ENCODE measurements at regions not wholly inside any gene's neighbourhood (a gene's known extent, or its start where the extent isn't known, plus 50 kb on each side); places are given as distances from the start of the nearest gene placed in this dataset.

DNA sequence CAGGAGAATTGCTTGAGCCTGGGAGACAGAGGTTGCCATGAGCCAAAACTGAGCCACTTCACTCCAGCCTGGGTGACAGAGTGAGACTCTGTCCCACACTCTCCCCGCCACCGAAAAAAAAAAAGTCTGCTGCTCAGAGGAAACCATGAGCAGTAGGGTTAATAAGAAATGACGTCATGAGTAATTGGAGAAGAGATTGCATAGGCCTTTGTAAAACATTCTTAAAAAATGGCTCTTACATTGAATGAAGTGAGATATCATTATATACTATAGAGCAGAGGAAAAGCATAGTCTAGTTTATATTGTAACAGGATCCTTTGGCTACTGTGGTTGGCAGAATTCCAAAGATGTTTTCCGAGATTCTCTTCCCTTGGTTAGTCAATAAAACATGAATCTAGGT, 228.2 kb downstream of the PCDH20 start:
- Histone ChIP-seq H3K9me1 (ENCODE audit: control insufficient read depth, extremely low read depth, insufficient read depth, low read length) (no peaks in the 10 kb centered on the region), H4K20me1 (ENCODE audit: control insufficient read depth, extremely low read depth, insufficient read depth, low read length) (no peaks in the 10 kb centered on the region), H3K9ac (ENCODE audit: control insufficient read depth, extremely low read depth, insufficient read depth, low read length) (no peak overlapping the region), H3K79me2 (ENCODE audit: control insufficient read depth, insufficient read depth, low read length) (no peaks in the 10 kb centered on the region), H3K27ac (ENCODE audit: control insufficient read depth, insufficient read depth, low read length) (no peak overlapping the region), H3K9me3 (ENCODE audit: control insufficient read depth, low read depth, low read length) (no peaks in the 10 kb centered on the region), H3K27me3 (ENCODE audit: control insufficient read depth, extremely low read depth, insufficient read depth, low read length) (no peaks in the 10 kb centered on the region), H3K4me1 (ENCODE audit: control insufficient read depth, extremely low read depth, insufficient read depth, low read length) (no peaks in the 10 kb centered on the region), H3K4me2 (ENCODE audit: control insufficient read depth, extremely low read depth, insufficient read depth, low read depth, low read length) (no peak overlapping the region), H2AFZ (ENCODE audit: control insufficient read depth, low read length) (no peak overlapping the region), H3K4me3 (ENCODE audit: control insufficient read depth in 2 of 3, extremely low read depth in 1 of 3, insufficient read depth in 2 of 3, low read depth in 1 of 3, low read length in 3 of 3) (no peak overlapping the region), H3K36me3 (ENCODE audit: control insufficient read depth in 2 of 2, extremely low read depth in 1 of 2, insufficient read depth in 2 of 2, low read length in 2 of 2) (no peaks in the 10 kb centered on the region)
- dilution Hi-C loops (cut with MboI; ENCODE audit: extremely low pct_ligation_motif_present, low sequenced_read_pairs), result no loop called here
- TF ChIP-seq, protein P1, sequence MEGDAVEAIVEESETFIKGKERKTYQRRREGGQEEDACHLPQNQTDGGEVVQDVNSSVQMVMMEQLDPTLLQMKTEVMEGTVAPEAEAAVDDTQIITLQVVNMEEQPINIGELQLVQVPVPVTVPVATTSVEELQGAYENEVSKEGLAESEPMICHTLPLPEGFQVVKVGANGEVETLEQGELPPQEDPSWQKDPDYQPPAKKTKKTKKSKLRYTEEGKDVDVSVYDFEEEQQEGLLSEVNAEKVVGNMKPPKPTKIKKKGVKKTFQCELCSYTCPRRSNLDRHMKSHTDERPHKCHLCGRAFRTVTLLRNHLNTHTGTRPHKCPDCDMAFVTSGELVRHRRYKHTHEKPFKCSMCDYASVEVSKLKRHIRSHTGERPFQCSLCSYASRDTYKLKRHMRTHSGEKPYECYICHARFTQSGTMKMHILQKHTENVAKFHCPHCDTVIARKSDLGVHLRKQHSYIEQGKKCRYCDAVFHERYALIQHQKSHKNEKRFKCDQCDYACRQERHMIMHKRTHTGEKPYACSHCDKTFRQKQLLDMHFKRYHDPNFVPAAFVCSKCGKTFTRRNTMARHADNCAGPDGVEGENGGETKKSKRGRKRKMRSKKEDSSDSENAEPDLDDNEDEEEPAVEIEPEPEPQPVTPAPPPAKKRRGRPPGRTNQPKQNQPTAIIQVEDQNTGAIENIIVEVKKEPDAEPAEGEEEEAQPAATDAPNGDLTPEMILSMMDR (optimal IDR thresholded peaks at IDR 0.05 in 1 of 3, IDR thresholded peaks at IDR 0.05 in 1 of 3, conservative IDR thresholded peaks at IDR 0.05 in 1 of 3; ENCODE audit: extremely low read depth in 1 of 3, insufficient read depth in 2 of 3, low read length in 3 of 3), result no peak
- no peak for TF ChIP-seq EZH2 (IDR thresholded peaks at IDR 0.05; ENCODE audit: low read length)
- no peak for FAIRE-seq
- no peak for DNase-seq (ENCODE audit: low read depth, low spot score)

DNA sequence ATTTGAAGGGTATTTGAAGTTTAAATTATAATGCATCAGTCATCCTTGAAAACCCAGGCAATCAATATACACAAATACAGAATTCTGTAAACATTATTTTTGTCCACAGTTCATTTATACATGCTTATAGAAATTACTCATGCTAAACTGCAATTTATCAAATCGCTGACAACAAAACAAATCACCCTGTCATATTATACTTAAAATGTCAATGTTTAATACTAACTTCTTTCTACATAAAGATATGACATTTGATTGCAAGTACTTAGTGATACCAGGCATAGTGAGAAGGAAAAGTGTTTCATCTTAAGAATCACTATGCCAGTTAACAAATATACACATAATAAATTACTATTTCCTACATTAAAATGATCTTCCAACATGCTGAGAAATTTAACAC, 232.0 kb downstream of the PCDH20 start:
- Histone ChIP-seq H2AFZ (ENCODE audit: control insufficient read depth, low read length) (no peak overlapping the region), H3K4me3 (ENCODE audit: control insufficient read depth in 2 of 3, extremely low read depth in 1 of 3, insufficient read depth in 2 of 3, low read depth in 1 of 3, low read length in 3 of 3) (no peak overlapping the region), H3K27ac (ENCODE audit: control insufficient read depth, insufficient read depth, low read length) (no peak overlapping the region), H3K9ac (ENCODE audit: control insufficient read depth, extremely low read depth, insufficient read depth, low read length) (no peak overlapping the region), H3K36me3 (ENCODE audit: control insufficient read depth in 2 of 2, extremely low read depth in 1 of 2, insufficient read depth in 2 of 2, low read length in 2 of 2) (no peaks in the 10 kb centered on the region), H3K27me3 (ENCODE audit: control insufficient read depth, extremely low read depth, insufficient read depth, low read length) (no peaks in the 10 kb centered on the region), H4K20me1 (ENCODE audit: control insufficient read depth, extremely low read depth, insufficient read depth, low read length) (no peaks in the 10 kb centered on the region), H3K79me2 (ENCODE audit: control insufficient read depth, insufficient read depth, low read length) (no peaks in the 10 kb centered on the region), H3K4me2 (ENCODE audit: control insufficient read depth, extremely low read depth, insufficient read depth, low read depth, low read length) (no peak overlapping the region), H3K4me1 (ENCODE audit: control insufficient read depth, extremely low read depth, insufficient read depth, low read length) (no peaks in the 10 kb centered on the region), H3K9me1 (ENCODE audit: control insufficient read depth, extremely low read depth, insufficient read depth, low read length) (no peaks in the 10 kb centered on the region), H3K9me3 (ENCODE audit: control insufficient read depth, low read depth, low read length) (no peaks in the 10 kb centered on the region)
- FAIRE-seq (no peak), DNase-seq (ENCODE audit: low read depth, low spot score) (no peak)
- TF ChIP-seq EZH2 (IDR thresholded peaks at IDR 0.05; ENCODE audit: low read length), result no peak
- TF ChIP-seq, protein P1 (optimal IDR thresholded peaks at IDR 0.05 in 1 of 3, IDR thresholded peaks at IDR 0.05 in 1 of 3, conservative IDR thresholded peaks at IDR 0.05 in 1 of 3; ENCODE audit: extremely low read depth in 1 of 3, insufficient read depth in 2 of 3, low read length in 3 of 3), result no peak
- dilution Hi-C loops (cut with MboI; ENCODE audit: extremely low pct_ligation_motif_present, low sequenced_read_pairs), result no loop called here
